HFF-Myc (cell line): ENCODE measurements at regions not wholly inside any gene's neighbourhood (a gene's known extent, or its start where the extent isn't known, plus 50 kb on each side); places are given as distances from the start of the nearest gene placed in this dataset.

Experiments used
- DNase-seq: peaks from one replicate; pipeline ENCODE4 v3.0.0-alpha.2; 2011; ENCODE audit warnings: low read depth; ENCODE audit errors: extremely low read depth
- H3K4me3 ChIP-seq: replicated peaks from 2 replicates; pipeline ENCODE4 v1.5.1; 2011; ENCODE audit warnings: low read depth, mild to moderate bottlenecking, control low read depth, low read length
- TF ChIP-seq, protein P1 (sequence below): IDR thresholded peaks from 2 replicates; pipeline ENCODE4 v1.5.1; 2012; ENCODE audit warnings: mild to moderate bottlenecking, low read depth, low read length, control low read depth; ENCODE audit errors: missing control alignments

DNA sequence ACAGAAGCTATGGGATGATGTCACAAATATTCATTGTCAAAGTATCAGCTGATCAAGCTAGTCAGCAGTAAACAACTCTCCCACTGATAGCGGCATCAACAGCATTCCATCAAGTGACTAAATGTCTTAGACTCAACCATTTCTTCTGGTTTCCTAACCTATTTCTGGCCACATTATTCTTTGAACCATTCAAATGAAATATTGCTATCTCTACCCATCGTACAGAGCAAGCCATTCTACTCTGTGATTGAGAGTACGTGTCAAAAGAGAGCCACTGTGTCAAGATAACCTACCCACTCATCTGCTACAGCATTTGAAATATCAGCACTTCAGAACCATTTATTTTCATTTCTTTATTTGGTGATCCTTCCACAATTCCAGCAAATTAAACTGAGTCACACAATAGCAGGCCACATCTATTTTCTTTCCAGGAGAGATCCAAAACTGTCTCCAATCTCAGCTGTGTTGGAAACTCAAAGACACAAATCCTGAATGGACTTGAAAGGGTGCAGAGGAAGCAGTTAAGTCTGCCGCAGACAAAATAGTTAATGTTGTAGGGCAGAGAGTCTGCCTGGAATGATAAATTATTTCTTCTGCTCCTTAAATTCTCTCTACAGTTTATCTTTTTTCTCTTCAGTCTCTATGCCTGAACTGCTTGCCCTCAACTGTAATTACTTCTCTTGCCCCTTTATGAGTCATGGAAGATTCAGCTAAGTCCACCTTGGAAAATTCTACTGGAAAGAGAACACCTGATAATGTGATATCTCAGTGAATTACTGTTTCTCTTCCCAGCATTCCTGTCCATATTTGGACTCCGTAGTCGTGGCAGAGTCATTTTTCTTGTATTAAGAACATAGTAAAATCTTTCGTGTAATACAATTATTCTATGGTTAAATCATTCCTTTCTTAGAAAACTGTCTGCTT, 364.8 kb downstream of the PDGFC start:
- TF ChIP-seq, protein P1, sequence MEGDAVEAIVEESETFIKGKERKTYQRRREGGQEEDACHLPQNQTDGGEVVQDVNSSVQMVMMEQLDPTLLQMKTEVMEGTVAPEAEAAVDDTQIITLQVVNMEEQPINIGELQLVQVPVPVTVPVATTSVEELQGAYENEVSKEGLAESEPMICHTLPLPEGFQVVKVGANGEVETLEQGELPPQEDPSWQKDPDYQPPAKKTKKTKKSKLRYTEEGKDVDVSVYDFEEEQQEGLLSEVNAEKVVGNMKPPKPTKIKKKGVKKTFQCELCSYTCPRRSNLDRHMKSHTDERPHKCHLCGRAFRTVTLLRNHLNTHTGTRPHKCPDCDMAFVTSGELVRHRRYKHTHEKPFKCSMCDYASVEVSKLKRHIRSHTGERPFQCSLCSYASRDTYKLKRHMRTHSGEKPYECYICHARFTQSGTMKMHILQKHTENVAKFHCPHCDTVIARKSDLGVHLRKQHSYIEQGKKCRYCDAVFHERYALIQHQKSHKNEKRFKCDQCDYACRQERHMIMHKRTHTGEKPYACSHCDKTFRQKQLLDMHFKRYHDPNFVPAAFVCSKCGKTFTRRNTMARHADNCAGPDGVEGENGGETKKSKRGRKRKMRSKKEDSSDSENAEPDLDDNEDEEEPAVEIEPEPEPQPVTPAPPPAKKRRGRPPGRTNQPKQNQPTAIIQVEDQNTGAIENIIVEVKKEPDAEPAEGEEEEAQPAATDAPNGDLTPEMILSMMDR, result no peak
- no peak for DNase-seq

DNA sequence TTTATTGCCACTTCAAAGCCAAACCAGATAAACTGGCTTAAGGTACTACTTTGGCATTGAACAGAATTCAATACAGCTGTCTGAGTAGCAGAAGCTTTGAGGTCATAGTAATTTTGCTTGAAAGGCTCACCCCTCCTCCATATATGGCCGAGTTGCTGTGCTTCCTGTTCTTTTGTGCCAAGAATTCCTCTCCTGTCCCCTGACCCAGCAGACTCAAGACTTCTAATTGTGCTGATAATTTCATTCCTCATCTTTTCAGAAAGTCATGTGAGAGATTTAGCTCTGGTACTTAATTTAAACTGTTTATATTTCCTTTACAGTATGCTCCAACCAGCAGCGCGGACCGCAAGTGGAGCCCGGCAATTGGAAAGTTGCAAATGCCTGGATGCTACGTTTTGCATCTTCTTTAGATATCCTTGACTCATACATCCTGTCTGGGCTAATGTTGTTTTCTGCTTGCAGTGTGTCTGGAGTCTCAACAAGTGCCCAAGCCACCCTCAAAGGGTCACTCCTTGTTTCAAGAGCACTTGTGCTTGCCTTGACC, 373.4 kb downstream of the PDGFC start:
- TF ChIP-seq, protein P1, result no peak
- no peak for DNase-seq
- H3K4me3 ChIP-seq, result no peak overlapping the region

More for the DNA sequence above, 364.8 kb downstream of the PDGFC start:
- no peak overlapping the region for H3K4me3 ChIP-seq

DNA sequence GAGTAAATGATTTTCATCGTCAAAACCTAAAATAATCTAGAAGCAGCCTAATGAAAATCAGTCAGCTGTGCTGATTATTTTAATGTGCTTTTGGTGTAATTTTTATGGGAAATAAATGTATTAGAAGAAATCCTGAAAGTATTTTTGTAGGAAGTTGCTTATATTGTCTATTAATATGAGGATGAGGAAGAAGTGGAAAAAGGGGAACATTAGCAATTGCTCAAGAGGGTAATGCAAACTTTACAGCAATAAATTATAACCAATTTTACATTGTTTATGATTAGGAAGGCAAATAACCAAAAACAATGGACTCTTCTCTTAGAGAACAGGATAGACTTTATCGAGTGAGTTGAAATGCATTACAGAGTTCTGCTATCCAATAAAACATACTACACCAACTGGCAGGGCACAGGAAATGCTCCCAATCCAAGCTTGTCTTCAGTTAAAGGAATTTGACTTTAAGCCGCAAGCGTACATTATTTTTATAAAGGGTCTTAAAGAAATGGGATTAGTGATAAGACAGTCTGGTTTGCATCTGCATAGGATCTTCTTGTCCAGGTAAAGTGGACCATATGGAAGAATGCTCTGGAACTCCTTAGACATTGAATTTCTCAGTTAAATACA, 374.8 kb downstream of the PDGFC start:
- DNase-seq, result no peak
- H3K4me3 ChIP-seq, result no peak overlapping the region
- TF ChIP-seq, protein P1, result no peak

DNA sequence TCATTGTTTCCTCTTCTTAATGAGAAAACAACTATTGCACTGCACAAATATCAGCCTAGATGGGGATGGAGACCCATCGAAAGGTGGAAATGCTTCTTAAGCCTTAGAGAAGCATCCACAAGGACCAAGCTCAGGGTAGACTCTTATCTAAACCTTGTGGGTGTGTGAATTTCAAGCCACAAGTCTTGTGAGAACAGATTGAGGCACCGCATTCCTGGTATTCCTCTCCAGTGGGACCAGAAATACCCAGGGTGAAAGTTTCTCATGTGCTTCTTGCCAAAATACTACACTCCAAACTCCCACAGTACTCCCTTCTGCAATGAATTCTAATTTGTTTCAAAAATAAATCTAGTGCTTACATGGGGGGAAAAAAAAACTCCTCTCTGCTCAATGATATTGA, 375.6 kb downstream of the PDGFC start:
- TF ChIP-seq, protein P1, result no peak
- DNase-seq, result no peak
- H3K4me3 ChIP-seq, result no peak overlapping the region

DNA sequence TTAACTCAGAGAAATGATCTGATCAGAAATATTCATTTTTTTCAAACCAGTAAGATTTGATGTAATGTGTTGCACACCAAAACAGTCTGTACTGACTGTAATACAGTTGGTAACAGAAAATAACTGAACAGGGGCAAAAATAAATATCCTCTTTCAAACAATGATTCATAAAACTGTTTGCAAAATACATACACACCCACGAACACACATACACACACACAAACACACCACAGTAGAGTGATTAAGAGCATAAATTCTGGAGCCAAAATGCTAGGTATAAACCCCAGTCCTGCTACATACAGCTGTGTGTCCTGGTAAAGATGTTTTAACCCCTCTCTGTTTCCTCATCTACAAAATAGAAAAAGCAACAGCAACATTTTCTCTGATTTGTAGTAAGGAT, 376.6 kb downstream of the PDGFC start:
- H3K4me3 ChIP-seq, result no peak overlapping the region
- DNase-seq, result no peak
- TF ChIP-seq, protein P1, result no peak

DNA sequence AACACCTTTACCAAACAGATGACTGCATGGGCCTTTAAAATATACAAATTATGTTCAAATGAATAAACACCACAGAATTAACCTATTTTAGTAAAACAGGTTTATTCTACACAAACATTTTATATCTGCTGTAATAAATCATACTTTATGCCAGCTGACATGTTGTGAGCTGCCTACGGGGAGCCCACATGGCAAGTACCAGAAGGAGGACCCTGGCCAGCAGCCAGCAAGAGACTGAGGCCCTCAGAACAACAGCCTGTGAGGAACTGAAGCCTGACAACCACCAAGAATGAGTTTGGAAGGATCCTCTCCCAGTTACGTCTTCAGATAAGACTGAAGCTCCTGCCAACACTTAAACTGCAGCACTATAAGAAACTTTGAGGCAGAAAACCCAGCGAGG, 377.0 kb downstream of the PDGFC start:
- DNase-seq, result no peak
- TF ChIP-seq, protein P1, result no peak
- no peak overlapping the region for H3K4me3 ChIP-seq
